ENCODE measurements at regions not wholly inside any gene's neighbourhood (a gene's known extent, or its start where the extent isn't known, plus 50 kb on each side); places are given as distances from the start of the nearest gene placed in this dataset.
"Not testable (repeated sequence)": the region's sequence is repeated elsewhere in the genome, so short reads cannot be mapped to it uniquely, and the experiment has no call there.

- H3K27ac ChIP-seq, result not testable (repeated sequence)
These were observed 82.7 kb downstream of the TFRC start for GRCh38 chr3:195999176-195999575.

DNA sequence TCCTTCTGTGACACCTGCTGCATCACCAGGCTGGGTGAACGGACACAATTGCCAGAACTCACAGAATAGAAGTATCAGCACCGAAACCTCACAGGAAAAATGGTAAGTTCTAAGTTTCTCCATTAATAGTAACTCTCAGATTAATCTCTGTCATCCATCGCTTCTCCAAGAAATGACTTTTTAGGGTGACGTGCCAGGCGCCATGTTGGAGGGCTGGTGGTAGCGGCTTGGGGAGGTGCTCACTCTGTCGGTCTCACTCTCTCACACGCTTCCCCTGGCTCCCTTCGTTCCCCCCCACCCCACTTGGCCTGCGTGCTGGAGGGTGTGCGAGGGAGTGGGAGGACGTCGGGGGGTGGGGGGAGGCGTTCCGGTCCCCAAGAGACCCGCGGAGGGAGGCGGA lies 85.6 kb downstream of the TFRC start:
- H3K27ac ChIP-seq, result not testable (repeated sequence)

DNA sequence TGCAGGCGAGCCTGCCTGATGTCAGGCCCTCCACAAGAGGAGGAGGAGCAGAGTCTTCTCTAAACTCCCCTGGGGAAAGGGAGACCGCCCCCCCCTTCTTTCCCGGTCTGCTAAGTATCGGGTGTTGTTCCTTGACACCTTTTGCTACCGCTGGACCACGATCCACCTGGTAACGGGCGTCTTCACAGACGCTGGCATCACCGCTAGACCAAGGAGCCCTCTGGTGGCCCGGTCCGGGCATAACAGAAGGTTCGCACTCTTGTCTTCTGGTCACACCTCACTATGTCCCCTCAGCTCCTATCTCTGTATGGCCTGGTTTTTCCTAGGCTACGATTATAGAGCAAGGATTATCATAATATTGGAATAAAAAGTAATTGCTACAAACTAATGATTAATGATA lies 86.0 kb upstream of the TNK2 start:
- TF ChIP-seq, protein P1, sequence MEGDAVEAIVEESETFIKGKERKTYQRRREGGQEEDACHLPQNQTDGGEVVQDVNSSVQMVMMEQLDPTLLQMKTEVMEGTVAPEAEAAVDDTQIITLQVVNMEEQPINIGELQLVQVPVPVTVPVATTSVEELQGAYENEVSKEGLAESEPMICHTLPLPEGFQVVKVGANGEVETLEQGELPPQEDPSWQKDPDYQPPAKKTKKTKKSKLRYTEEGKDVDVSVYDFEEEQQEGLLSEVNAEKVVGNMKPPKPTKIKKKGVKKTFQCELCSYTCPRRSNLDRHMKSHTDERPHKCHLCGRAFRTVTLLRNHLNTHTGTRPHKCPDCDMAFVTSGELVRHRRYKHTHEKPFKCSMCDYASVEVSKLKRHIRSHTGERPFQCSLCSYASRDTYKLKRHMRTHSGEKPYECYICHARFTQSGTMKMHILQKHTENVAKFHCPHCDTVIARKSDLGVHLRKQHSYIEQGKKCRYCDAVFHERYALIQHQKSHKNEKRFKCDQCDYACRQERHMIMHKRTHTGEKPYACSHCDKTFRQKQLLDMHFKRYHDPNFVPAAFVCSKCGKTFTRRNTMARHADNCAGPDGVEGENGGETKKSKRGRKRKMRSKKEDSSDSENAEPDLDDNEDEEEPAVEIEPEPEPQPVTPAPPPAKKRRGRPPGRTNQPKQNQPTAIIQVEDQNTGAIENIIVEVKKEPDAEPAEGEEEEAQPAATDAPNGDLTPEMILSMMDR (conservative IDR thresholded peaks at IDR 0.05), result peak; percentile 69
- not testable (repeated sequence) for H3K27ac ChIP-seq

GRCh38 chr3:195993671-195994070 lies 85.3 kb upstream of the TNK2 start:
- H3K27ac ChIP-seq, result not testable (repeated sequence)

GRCh38 chr3:195992956-195993595 lies 84.7 kb upstream of the TNK2 start:
- not testable (repeated sequence) for H3K27ac ChIP-seq

DNA sequence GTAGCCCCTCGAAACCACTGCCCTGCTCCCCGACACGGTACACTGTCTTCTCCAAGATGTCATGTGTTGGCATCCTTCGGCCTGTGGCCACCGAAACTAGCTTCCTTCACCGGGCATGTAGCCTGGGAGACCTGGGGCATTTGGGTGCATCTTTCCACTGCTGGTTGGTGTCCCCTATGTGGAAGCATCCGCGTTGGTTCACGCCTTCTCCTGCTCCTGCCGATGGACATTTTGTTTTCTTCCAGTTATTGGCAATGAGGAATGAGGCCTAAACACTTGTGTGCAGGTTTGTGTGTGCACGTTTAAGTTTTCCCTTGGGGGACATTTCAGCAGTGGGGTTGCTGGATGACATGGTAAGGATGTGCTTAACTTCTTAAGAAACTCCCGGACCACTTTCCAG lies 83.6 kb upstream of the TNK2 start:
- H3K27ac ChIP-seq, result not testable (repeated sequence)

GRCh38 chr3:195991243-195991642 lies 82.9 kb upstream of the TNK2 start:
- not testable (repeated sequence) for H3K27ac ChIP-seq

GRCh38 chr3:195990841-195991174 lies 82.5 kb upstream of the TNK2 start:
- H3K27ac ChIP-seq, result peak overlapping the region; percentile 73; the same call in 1 of the 2 replicates

- TF ChIP-seq ZFX (IDR thresholded peaks at IDR 0.05), result 0 out of 2 replicates have a peak, but pooled peaks have one; percentile 19
These were observed 81.8 kb upstream of the TNK2 start for GRCh38 chr3:195989921-195990840.

DNA sequence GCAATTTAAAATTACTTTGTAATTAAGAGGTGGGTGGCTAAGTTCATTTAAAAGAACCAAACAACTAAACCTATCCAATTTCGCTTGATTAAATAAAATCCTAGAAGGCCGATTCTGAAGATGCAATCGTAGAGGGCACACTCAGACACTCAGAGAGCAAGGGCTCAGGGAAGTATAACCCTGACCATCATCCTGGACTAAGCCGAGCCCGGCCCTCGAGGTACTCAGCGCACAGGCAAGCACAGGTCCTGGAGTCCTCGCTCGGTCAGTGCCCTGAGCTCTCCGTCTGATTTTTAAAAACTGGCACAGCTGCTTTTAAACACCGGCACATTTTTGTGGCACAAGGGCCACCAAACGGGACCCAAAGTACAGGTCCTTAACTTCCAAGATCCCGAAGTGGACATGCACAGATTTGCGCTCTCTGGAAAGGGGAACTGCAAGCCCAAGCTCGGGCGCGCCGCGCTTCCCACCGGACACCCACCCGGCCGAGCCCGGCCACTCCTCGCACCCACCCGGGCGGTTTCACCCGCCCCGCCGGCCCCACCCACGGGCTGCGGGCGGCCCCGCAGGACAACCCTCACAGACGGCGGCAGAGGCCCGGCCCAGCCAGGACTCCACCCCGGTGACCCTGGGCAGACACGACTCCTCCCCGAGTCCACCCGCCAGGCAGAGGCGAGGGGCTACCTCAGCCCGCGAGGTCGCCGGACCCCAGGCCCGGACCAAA lies 81.0 kb upstream of the TNK2 start:
- peak overlapping the region; percentile 73 for H3K27ac ChIP-seq

More at GRCh38 chr3:195989921-195990840, 81.8 kb upstream of the TNK2 start:
- peak overlapping the region; percentile 73 for H3K27ac ChIP-seq

DNA sequence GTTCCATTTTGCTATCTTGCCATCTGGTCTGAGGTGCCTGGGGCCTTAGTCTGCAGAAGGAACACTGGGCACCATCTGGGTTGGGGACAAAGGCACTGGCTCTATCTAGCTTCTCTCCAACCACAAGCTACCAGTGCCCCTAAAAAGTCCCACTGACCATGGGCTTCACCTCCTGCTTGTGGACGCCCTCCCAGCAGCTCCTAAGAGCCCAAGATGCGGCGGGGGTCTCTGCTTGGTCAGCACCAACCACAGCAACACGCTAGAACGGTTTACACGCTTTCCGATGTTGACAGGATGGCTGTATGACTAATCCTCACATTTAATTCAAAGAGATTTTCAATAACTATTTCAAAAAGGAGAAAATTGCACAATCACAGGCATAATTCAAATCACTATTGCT lies 80.4 kb upstream of the TNK2 start:
- not testable (repeated sequence) for H3K27ac ChIP-seq

GRCh38 chr3:195987001-195987400 lies 78.7 kb upstream of the TNK2 start:
- not testable (repeated sequence) for H3K27ac ChIP-seq

DNA sequence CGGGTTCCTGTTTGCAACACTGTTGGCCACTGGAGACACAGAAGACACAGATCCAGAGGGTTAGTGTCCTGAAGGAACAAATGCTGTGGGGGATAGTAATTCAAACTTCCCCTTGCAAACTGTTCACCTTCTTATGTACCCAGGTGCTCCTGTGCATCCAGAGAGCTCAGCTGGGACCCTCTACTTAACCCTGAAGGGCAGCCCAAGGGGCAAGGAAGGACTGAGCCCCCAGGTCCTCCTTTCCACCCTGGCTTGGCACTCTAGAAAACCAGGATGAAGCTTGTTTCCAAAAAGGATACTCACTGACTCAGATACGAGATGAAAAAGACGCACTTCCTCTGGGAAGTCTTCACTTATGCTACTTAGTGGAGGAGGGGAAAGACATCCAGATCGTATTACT lies 78.2 kb upstream of the TNK2 start:
- H3K27ac ChIP-seq, result not testable (repeated sequence)

GRCh38 chr3:195985348-195985920 lies 77.1 kb upstream of the TNK2 start:
- not testable (repeated sequence) for H3K27ac ChIP-seq

DNA sequence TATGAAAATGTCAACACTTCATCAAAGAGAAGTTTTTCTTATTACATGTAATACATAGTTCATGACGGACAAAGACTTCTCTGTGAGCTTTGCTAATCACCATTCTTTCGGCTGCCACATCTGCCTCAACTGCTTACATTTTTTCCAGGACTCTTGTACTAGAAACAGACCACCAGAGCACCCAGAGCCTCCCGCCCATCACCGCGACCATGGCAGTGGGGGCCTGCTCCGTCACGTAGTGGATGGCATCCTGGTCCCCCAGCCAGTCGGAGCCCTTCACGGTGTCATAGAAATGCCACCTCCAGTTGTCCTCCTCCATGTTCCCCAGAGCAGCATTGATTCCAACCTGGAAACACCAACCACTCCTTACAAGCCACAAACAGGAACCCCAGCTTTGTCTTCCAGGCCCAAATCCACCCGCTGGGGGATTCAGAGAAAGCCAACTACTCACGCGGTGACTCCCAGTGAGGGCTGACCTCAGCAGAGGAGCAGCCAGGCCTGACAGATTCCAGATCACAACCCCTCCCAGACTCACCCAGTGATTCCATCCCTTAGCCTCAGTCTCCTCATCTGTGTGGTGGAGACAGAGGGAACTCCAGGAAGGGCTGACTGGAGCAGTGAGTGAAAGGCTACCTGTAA lies 76.2 kb upstream of the TNK2 start:
- H3K27ac ChIP-seq, result not testable (repeated sequence)

DNA sequence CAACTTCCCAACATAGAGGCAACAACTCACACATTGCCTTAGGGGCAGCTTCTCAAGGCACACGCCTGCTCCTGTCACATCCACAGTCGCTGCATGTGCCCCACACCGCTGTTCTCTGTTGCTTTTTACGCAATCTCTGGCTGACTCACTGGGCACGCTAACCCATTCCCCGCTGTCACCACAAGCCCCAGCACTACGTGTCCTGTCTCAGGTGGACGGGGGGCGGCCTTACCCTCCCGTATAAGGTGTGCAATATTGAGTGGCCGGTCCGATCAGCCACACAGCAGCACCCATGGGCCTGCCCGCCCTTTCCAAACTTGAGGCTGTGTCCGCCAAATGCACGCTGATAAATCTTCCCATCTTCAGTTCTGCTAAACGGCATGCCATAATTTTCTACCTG lies 75.5 kb upstream of the TNK2 start:
- not testable (repeated sequence) for H3K27ac ChIP-seq

GRCh38 chr3:195982754-195983153 lies 74.4 kb upstream of the TNK2 start:
- not testable (repeated sequence) for H3K27ac ChIP-seq

- not testable (repeated sequence) for H3K27ac ChIP-seq
These were observed 73.4 kb upstream of the TNK2 start for GRCh38 chr3:195981778-195982177.

DNA sequence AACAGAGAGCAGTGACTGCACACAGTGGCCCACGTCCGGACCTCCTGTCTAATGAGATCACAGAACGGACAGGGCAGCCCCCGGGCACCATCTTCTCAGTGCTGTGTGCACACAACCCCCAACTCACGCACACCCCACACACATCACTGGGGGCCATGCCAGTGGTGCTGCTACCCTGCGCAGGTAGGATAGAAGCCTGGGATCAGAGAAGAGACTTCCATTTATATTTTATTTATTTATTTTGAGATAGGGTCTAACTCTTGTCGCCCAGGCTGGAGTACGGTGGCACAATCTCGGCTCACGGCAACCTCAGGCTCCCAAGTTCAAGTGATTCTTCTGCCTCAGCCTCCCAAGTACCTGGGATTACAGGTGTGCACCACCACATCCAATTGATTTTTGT lies 71.5 kb upstream of the TNK2 start:
- not testable (repeated sequence) for H3K27ac ChIP-seq

- H3K27ac ChIP-seq, result not testable (repeated sequence)
These were observed 70.2 kb upstream of the TNK2 start for GRCh38 chr3:195978585-195978984.
